ENCODE measurements at regions not wholly inside any gene's neighbourhood (a gene's known extent, or its start where the extent isn't known, plus 50 kb on each side); places are given as distances from the start of the nearest gene placed in this dataset.

- Mint-ChIP-seq H3K36me3 (ENCODE audit: low read depth) (no peaks in the 10 kb centered on the region), H3K4me1 (no peaks in the 10 kb centered on the region), H3K9me3 (peaks cover 2% of the 10 kb centered on the region), H3K27ac (no peak overlapping the region), H3K4me3 (no peak overlapping the region), H3K27me3 (no peaks in the 10 kb centered on the region)
- no peak for ATAC-seq (ENCODE audit: low read depth)
- no peak for DNase-seq
- ChIA-PET POLR2A (no interaction called here), CTCF (no interaction called here)
- no peak for TF ChIP-seq CTCF (IDR thresholded peaks at IDR 0.05)
- intact Hi-C loops (cut with micrococcal nuclease): no loop called here
Observed at GRCh38 chr7:123346766-123347165, 147.0 kb upstream of the SLC13A1 start.

- ChIA-PET CTCF (no interaction called here), POLR2A (no interaction called here)
- no peak overlapping the region for H3K4me3 Mint-ChIP-seq
- TF ChIP-seq CTCF (IDR thresholded peaks at IDR 0.05): no peak
- H3K27ac Mint-ChIP-seq: no peak overlapping the region
- no peaks in the 10 kb centered on the region for H3K27me3 Mint-ChIP-seq
- no peak for DNase-seq
- no peaks in the 10 kb centered on the region for H3K36me3 Mint-ChIP-seq (ENCODE audit: low read depth)
- no peaks in the 10 kb centered on the region for H3K4me1 Mint-ChIP-seq
- intact Hi-C loops (cut with micrococcal nuclease): no loop called here
- no peak for ATAC-seq (ENCODE audit: low read depth)
- peaks cover 9% of the 10 kb centered on the region for H3K9me3 Mint-ChIP-seq
Observed at GRCh38 chr7:123343611-123344010, 143.8 kb upstream of the SLC13A1 start.

- TF ChIP-seq CTCF (IDR thresholded peaks at IDR 0.05): no peak
- Mint-ChIP-seq H3K27me3 (no peaks in the 10 kb centered on the region), H3K36me3 (ENCODE audit: low read depth) (no peaks in the 10 kb centered on the region), H3K4me3 (no peak overlapping the region), H3K9me3 (peaks cover 9% of the 10 kb centered on the region), H3K4me1 (no peaks in the 10 kb centered on the region), H3K27ac (no peak overlapping the region)
- ChIA-PET POLR2A (no interaction called here), CTCF (no interaction called here)
- intact Hi-C loops (cut with micrococcal nuclease): no loop called here
- ATAC-seq (ENCODE audit: low read depth) (no peak), DNase-seq (no peak)
Observed at GRCh38 chr7:123341102-123341501, 141.3 kb upstream of the SLC13A1 start.

- Mint-ChIP-seq H3K27ac (no peak overlapping the region), H3K36me3 (ENCODE audit: low read depth) (no peaks in the 10 kb centered on the region), H3K9me3 (peaks cover 9% of the 10 kb centered on the region), H3K4me3 (no peak overlapping the region), H3K4me1 (no peaks in the 10 kb centered on the region), H3K27me3 (no peaks in the 10 kb centered on the region)
- ATAC-seq (ENCODE audit: low read depth): no peak
- intact Hi-C loops (cut with micrococcal nuclease): no loop called here
- POLR2A ChIA-PET: no interaction called here
- CTCF ChIA-PET: no interaction called here
- no peak for TF ChIP-seq CTCF (IDR thresholded peaks at IDR 0.05)
- DNase-seq: no peak
Observed at GRCh38 chr7:123338688-123339087, 138.9 kb upstream of the SLC13A1 start.

- no peaks in the 10 kb centered on the region for H3K4me1 Mint-ChIP-seq
- ATAC-seq (ENCODE audit: low read depth): no peak
- H3K36me3 Mint-ChIP-seq (ENCODE audit: low read depth): no peaks in the 10 kb centered on the region
- peaks cover 4% of the 10 kb centered on the region for H3K9me3 Mint-ChIP-seq
- no peak for DNase-seq
- no peaks in the 10 kb centered on the region for H3K27me3 Mint-ChIP-seq
- ChIA-PET POLR2A (no interaction called here), CTCF (no interaction called here)
- no peak for TF ChIP-seq CTCF (IDR thresholded peaks at IDR 0.05)
- no peak overlapping the region for H3K4me3 Mint-ChIP-seq
- H3K27ac Mint-ChIP-seq: no peak overlapping the region
- intact Hi-C loops (cut with micrococcal nuclease): no loop called here
Observed at GRCh38 chr7:123329988-123330643, 130.3 kb upstream of the SLC13A1 start.
